ENCODE measurements at regions not wholly inside any gene's neighbourhood (a gene's known extent, or its start where the extent isn't known, plus 50 kb on each side); places are given as distances from the start of the nearest gene placed in this dataset.

- CTCF ChIA-PET, result no interaction called here
- intact Hi-C loops (cut with micrococcal nuclease; ENCODE audit: unreplicated experiment), result no loop called here
These were observed 730.7 kb upstream of the KIF2B start for GRCh38 chr17:53092072-53092471.

GRCh38 chr17:53090770-53091169 lies 732.0 kb upstream of the KIF2B start:
- H3K27ac ChIP-seq, result no peak overlapping the region
- ChIA-PET POLR2A (ENCODE audit: unreplicated experiment) (no interaction called here), CTCF (no interaction called here)
- no peaks in the 10 kb centered on the region for H3F3A ChIP-seq (ENCODE audit: insufficient read depth, low read depth)
- no TSS peak for BruUV-seq (replicated peaks)
- H3K27me3 ChIP-seq (ENCODE audit: insufficient read depth, low read depth), result no peaks in the 10 kb centered on the region
- H3K9me3 ChIP-seq (ENCODE audit: insufficient read depth, low read depth), result no peaks in the 10 kb centered on the region
- no peak overlapping the region for H3K4me2 ChIP-seq
- intact Hi-C loops (cut with micrococcal nuclease; ENCODE audit: unreplicated experiment), result no loop called here
- H3K36me3 ChIP-seq (ENCODE audit: low read depth), result no peaks in the 10 kb centered on the region
- no peaks in the 10 kb centered on the region for H4K20me1 ChIP-seq (ENCODE audit: insufficient read depth)
- DNase-seq, result no peak
- TF ChIP-seq CTCF (conservative IDR thresholded peaks at IDR 0.05) (no peak), EZH2 (IDR thresholded peaks at IDR 0.05; ENCODE audit: low read depth) (no peak)
- no peaks in the 10 kb centered on the region for H3K9me2 ChIP-seq (ENCODE audit: insufficient read depth)
- no peak overlapping the region for H2AFZ ChIP-seq
- H3K4me1 ChIP-seq (replicated peaks; ENCODE audit: insufficient read depth), result no peaks in the 10 kb centered on the region
- no peak overlapping the region for H3K4me3 ChIP-seq
- H3K79me2 ChIP-seq (ENCODE audit: low read depth), result no peaks in the 10 kb centered on the region

More at GRCh38 chr17:53092072-53092471, 730.7 kb upstream of the KIF2B start:
- no peaks in the 10 kb centered on the region for H3K36me3 ChIP-seq (ENCODE audit: low read depth)
- H3K4me3 ChIP-seq, result no peak overlapping the region
- H3K79me2 ChIP-seq (ENCODE audit: low read depth), result no peaks in the 10 kb centered on the region
- H3K9me2 ChIP-seq (ENCODE audit: insufficient read depth), result no peaks in the 10 kb centered on the region
- no peak overlapping the region for H3K4me2 ChIP-seq
- no peaks in the 10 kb centered on the region for H3K4me1 ChIP-seq (replicated peaks; ENCODE audit: insufficient read depth)
- no peaks in the 10 kb centered on the region for H4K20me1 ChIP-seq (ENCODE audit: insufficient read depth)
- TF ChIP-seq EZH2 (IDR thresholded peaks at IDR 0.05; ENCODE audit: low read depth) (no peak), CTCF (conservative IDR thresholded peaks at IDR 0.05) (no peak)
- no peak overlapping the region for H2AFZ ChIP-seq
- no peaks in the 10 kb centered on the region for H3K27me3 ChIP-seq (ENCODE audit: insufficient read depth, low read depth)
- H3K27ac ChIP-seq, result no peak overlapping the region
- no TSS peak for BruUV-seq (replicated peaks)
- no peaks in the 10 kb centered on the region for H3F3A ChIP-seq (ENCODE audit: insufficient read depth, low read depth)
- no peak for DNase-seq
- POLR2A ChIA-PET (ENCODE audit: unreplicated experiment), result no interaction called here
- H3K9me3 ChIP-seq (ENCODE audit: insufficient read depth, low read depth), result no peaks in the 10 kb centered on the region

- BruUV-seq (replicated peaks), result no TSS peak
- Histone ChIP-seq H3K9me3 (ENCODE audit: insufficient read depth, low read depth) (no peaks in the 10 kb centered on the region), H4K20me1 (ENCODE audit: insufficient read depth) (no peaks in the 10 kb centered on the region), H3K4me1 (replicated peaks; ENCODE audit: insufficient read depth) (no peaks in the 10 kb centered on the region), H3K27me3 (ENCODE audit: insufficient read depth, low read depth) (no peaks in the 10 kb centered on the region), H3K27ac (no peak overlapping the region), H2AFZ (no peak overlapping the region), H3K79me2 (ENCODE audit: low read depth) (no peaks in the 10 kb centered on the region), H3K36me3 (ENCODE audit: low read depth) (no peaks in the 10 kb centered on the region), H3F3A (ENCODE audit: insufficient read depth, low read depth) (no peaks in the 10 kb centered on the region), H3K4me3 (no peak overlapping the region), H3K9me2 (ENCODE audit: insufficient read depth) (no peaks in the 10 kb centered on the region), H3K4me2 (no peak overlapping the region)
- POLR2A ChIA-PET (ENCODE audit: unreplicated experiment), result no interaction called here
- DNase-seq, result no peak
- CTCF ChIA-PET, result no interaction called here
- intact Hi-C loops (cut with micrococcal nuclease; ENCODE audit: unreplicated experiment), result no loop called here
- TF ChIP-seq EZH2 (IDR thresholded peaks at IDR 0.05; ENCODE audit: low read depth), result no peak
- TF ChIP-seq CTCF (conservative IDR thresholded peaks at IDR 0.05), result no peak
These were observed 734.2 kb upstream of the KIF2B start for GRCh38 chr17:53088481-53088880.
